Suprapubic skin (tissue), 4 donors: ENCODE measurements at regions not wholly inside any gene's neighbourhood (a gene's known extent, or its start where the extent isn't known, plus 50 kb on each side); places are given as distances from the start of the nearest gene placed in this dataset.
"Not testable (repeated sequence)": the region's sequence is repeated elsewhere in the genome, so short reads cannot be mapped to it uniquely, and the experiment has no call there.

Experiments
- DNase-seq, 2 donors: peaks; one replicate each; pipeline ENCODE4 v3.0.0-alpha.2; 2019; ENCODE audit warnings: low spot score in 2 of 2
- H3K27ac ChIP-seq: fragments of 200-600 bp; sonication (generic); one replicate; pipeline ENCODE4 v1.5.1; 2019
- H3K27me3 ChIP-seq: fragments of 200-600 bp; sonication (generic); one replicate; pipeline ENCODE4 v1.5.1; 2019
- H3K36me3 ChIP-seq: fragments of 200-600 bp; sonication (generic); one replicate; pipeline ENCODE4 v1.5.1; 2019
- H3K4me1 ChIP-seq: fragments of 200-600 bp; sonication (generic); one replicate; pipeline ENCODE4 v1.5.1; 2019
- H3K4me3 ChIP-seq: fragments of 200-600 bp; sonication (generic); one replicate; pipeline ENCODE4 v1.5.1; 2019; ENCODE audit warnings: mild to moderate bottlenecking
- H3K9me3 ChIP-seq: fragments of 200-600 bp; sonication (generic); one replicate; pipeline ENCODE4 v1.5.1; 2019
- EP300 ChIP-seq: sonication (generic); formaldehyde crosslinking; IDR thresholded peaks from one replicate; pipeline ENCODE4 v1.6.1; 2017; ENCODE audit warnings: antibody characterized with exemption
- POLR2A ChIP-seq, 2 donors: fragments of 450-650 bp; IDR thresholded peaks; one replicate each; pipeline ENCODE4 v1.6.1; 2017; ENCODE audit warnings: antibody characterized with exemption in 2 of 2, mild to moderate bottlenecking in 2 of 2, moderate library complexity in 2 of 2
- POLR2AphosphoS5 ChIP-seq, 3 donors: sonication (generic); formaldehyde crosslinking; IDR thresholded peaks; one replicate each; pipeline ENCODE4 v1.6.1; 2017; ENCODE audit warnings: antibody characterized with exemption in 3 of 3
- WGBS: methylation state at CpG from one replicate; pipeline ENCODE4 v1.1.5; 2018; 5-methylcytosine and 5-hydroxymethylcytosine counted together
- TF ChIP-seq, protein P1 (sequence below), 2 donors: fragments of 200-600 bp in 1 of 2; fragments of 450-650 bp in 1 of 2; sonication (generic) in 1 of 2; IDR thresholded peaks; one replicate each; pipeline ENCODE4 v1.5.1; 2016 to 2019; ENCODE audit warnings: antibody characterized with exemption in 2 of 2, mild to moderate bottlenecking in 1 of 2, moderate library complexity in 1 of 2

- H3K4me3 ChIP-seq = no peak overlapping the region
- peaks cover 25% of the 10 kb centered on the region for H3K9me3 ChIP-seq
- H3K27ac ChIP-seq = no peak overlapping the region
- no peak for TF ChIP-seq EP300
- no peak for TF ChIP-seq POLR2AphosphoS5 (IDR thresholded peaks at IDR 0.05)
- TF ChIP-seq POLR2A (IDR thresholded peaks at IDR 0.05) = no peak
- TF ChIP-seq, protein P1, sequence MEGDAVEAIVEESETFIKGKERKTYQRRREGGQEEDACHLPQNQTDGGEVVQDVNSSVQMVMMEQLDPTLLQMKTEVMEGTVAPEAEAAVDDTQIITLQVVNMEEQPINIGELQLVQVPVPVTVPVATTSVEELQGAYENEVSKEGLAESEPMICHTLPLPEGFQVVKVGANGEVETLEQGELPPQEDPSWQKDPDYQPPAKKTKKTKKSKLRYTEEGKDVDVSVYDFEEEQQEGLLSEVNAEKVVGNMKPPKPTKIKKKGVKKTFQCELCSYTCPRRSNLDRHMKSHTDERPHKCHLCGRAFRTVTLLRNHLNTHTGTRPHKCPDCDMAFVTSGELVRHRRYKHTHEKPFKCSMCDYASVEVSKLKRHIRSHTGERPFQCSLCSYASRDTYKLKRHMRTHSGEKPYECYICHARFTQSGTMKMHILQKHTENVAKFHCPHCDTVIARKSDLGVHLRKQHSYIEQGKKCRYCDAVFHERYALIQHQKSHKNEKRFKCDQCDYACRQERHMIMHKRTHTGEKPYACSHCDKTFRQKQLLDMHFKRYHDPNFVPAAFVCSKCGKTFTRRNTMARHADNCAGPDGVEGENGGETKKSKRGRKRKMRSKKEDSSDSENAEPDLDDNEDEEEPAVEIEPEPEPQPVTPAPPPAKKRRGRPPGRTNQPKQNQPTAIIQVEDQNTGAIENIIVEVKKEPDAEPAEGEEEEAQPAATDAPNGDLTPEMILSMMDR (IDR thresholded peaks at IDR 0.05) = no peak
- DNase-seq = no peak
- H3K36me3 ChIP-seq = no peaks in the 10 kb centered on the region
- H3K4me1 ChIP-seq = no peaks in the 10 kb centered on the region
- H3K27me3 ChIP-seq = no peaks in the 10 kb centered on the region
Measured at GRCh38 chr1:215439549-215439948, 127.6 kb upstream of the KCTD3 start.

DNA sequence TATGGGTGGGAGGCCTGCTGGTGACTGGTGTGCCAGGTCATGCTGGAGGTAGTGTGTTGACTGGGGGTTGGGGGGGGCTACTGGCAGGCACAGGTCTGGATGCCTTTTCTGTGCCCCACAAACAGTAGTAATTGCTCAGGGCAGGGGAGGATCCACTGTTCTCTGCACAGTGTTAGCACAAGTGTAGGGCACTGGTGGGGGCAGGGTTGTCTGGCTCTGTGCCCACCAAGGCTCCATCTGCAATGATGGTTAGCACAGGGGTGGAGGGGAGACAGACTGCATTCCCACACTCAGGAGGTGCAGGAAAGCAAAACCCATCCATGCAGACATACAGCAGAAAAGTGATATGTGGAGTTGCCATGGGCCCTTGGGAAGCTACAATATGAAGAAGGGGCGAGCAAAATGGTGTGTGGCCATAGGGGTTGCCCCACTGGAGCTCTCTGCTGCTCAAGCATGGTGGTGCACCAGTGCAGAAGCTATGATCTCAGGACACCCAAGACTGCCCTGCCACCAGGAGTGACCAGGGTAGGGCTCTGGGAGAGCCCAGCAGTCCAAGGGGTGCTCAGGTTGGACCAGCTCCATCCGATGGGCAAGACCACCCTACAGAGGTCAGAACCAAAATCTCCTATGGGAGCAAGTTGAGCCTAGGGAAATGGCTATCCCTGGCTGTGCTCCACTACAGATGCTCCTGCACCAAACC, 122.2 kb upstream of the KCTD3 start:
- Histone ChIP-seq H3K27me3 (no peaks in the 10 kb centered on the region), H3K4me3 (no peak overlapping the region), H3K4me1 (no peaks in the 10 kb centered on the region), H3K9me3 (peaks cover 10% of the 10 kb centered on the region), H3K27ac (no peak overlapping the region), H3K36me3 (no peaks in the 10 kb centered on the region)
- DNase-seq = no peak
- TF ChIP-seq POLR2AphosphoS5 (IDR thresholded peaks at IDR 0.05) (no peak), POLR2A (IDR thresholded peaks at IDR 0.05) (no peak), EP300 (no peak)
- TF ChIP-seq, protein P1 (IDR thresholded peaks at IDR 0.05) = no peak
- WGBS = 100% methylated on average over 2 of the region's 2 CpGs

DNA sequence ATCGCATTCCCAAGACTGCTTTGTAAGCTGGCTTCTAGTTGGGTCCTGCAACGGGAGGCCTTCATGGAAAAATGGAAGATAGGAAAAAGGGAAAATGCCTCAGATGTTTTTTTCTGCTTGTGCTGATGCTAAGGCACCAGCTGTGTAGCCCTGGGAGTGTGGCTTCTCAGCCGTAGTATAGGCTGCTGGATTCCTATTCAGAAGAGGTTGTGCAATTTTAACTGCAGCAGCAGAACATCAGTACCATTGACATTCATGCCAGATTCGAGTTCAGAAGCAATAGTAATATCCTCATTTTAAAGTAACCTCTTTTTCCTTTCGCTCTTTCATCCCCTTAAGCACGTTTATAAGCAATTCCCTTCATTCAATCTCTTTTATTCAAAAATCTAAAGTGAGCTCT, 119.1 kb upstream of the KCTD3 start:
- 67% methylated on average over 6 of the region's 6 CpGs for WGBS
- not testable (repeated sequence) for H3K4me1 ChIP-seq, DNase-seq, H3K4me3 ChIP-seq, H3K9me3 ChIP-seq, H3K27me3 ChIP-seq, H3K27ac ChIP-seq, H3K36me3 ChIP-seq

- H3K4me3 ChIP-seq, H3K27ac ChIP-seq, DNase-seq, H3K9me3 ChIP-seq, H3K4me1 ChIP-seq, H3K27me3 ChIP-seq, H3K36me3 ChIP-seq: not testable (repeated sequence)
- 65% methylated on average over 1 of the region's 1 CpG for WGBS
Measured at GRCh38 chr1:215449147-215449546, 118.0 kb upstream of the KCTD3 start.

- no peak for DNase-seq
- Histone ChIP-seq H3K4me3 (no peak overlapping the region), H3K36me3 (no peaks in the 10 kb centered on the region), H3K27ac (no peak overlapping the region), H3K9me3 (no peaks in the 10 kb centered on the region), H3K27me3 (no peaks in the 10 kb centered on the region), H3K4me1 (no peaks in the 10 kb centered on the region)
- no peak for TF ChIP-seq POLR2A (IDR thresholded peaks at IDR 0.05)
- TF ChIP-seq POLR2AphosphoS5 (IDR thresholded peaks at IDR 0.05) = no peak
- TF ChIP-seq, protein P1 (IDR thresholded peaks at IDR 0.05) = no peak
- TF ChIP-seq EP300 = no peak
Measured at GRCh38 chr1:215453440-215453839, 113.7 kb upstream of the KCTD3 start.

GRCh38 chr1:215457213-215457612, 109.9 kb upstream of the KCTD3 start:
- Histone ChIP-seq H3K36me3 (no peaks in the 10 kb centered on the region), H3K4me1 (no peaks in the 10 kb centered on the region), H3K9me3 (no peaks in the 10 kb centered on the region), H3K27ac (no peak overlapping the region), H3K27me3 (no peaks in the 10 kb centered on the region), H3K4me3 (no peak overlapping the region)
- 84% methylated on average over 3 of the region's 3 CpGs for WGBS
- no peak for DNase-seq
- no peak for TF ChIP-seq POLR2A (IDR thresholded peaks at IDR 0.05)
- TF ChIP-seq, protein P1 (IDR thresholded peaks at IDR 0.05) = no peak
- no peak for TF ChIP-seq EP300
- no peak for TF ChIP-seq POLR2AphosphoS5 (IDR thresholded peaks at IDR 0.05)
